CD14-positive monocyte (primary cell): ENCODE measurements at regions not wholly inside any gene's neighbourhood (a gene's known extent, or its start where the extent isn't known, plus 50 kb on each side); places are given as distances from the start of the nearest gene placed in this dataset.

Source experiments
- DNase-seq, 3 donors: peaks; one replicate each; pipeline ENCODE4 v3.0.0-alpha.2; 2011 to 2022
- H2AFZ ChIP-seq: 2 replicates; pipeline ENCODE4 v1.6.0; 2012; ENCODE audit warnings: mild to moderate bottlenecking, low read depth, low read length, inconsistent platforms; ENCODE audit not compliant: insufficient read depth, poor library complexity, severe bottlenecking
- H3K27ac ChIP-seq, 2 donors: 1 replicate in 1 of 2; 2 replicates in 1 of 2; pipeline ENCODE4 v1.5.1; 2012 to 2013; ENCODE audit warnings: low read length in 2 of 2, control low read depth in 1 of 2, inconsistent platforms in 1 of 2, low read depth in 1 of 2, mild to moderate bottlenecking in 1 of 2
- H3K27me3 ChIP-seq, 2 donors: one replicate each; pipeline versions ENCODE4 v1.6.0 to v1.6.1; 2011 to 2013; ENCODE audit warnings: low read length in 2 of 2; ENCODE audit not compliant: control insufficient read depth in 2 of 2, insufficient read depth in 2 of 2
- H3K36me3 ChIP-seq, 2 donors: replicated peaks in 1 of 2; 1 replicate in 1 of 2; 2 replicates in 1 of 2; pipeline versions ENCODE4 v1.5.1 to v1.6.1; 2012 to 2013; ENCODE audit warnings: low read length in 2 of 2, control low read depth in 1 of 2, inconsistent platforms in 1 of 2, mild to moderate bottlenecking in 1 of 2; ENCODE audit not compliant: insufficient read depth in 2 of 2, control insufficient read depth in 1 of 2
- H3K4me1 ChIP-seq, 2 donors: 1 replicate in 1 of 2; 2 replicates in 1 of 2; pipeline versions ENCODE4 v1.5.1 to v1.6.1; 2012 to 2013; ENCODE audit warnings: low read length in 2 of 2, control low read depth in 1 of 2, inconsistent platforms in 1 of 2, mild to moderate bottlenecking in 1 of 2, moderate library complexity in 1 of 2; ENCODE audit not compliant: insufficient read depth in 2 of 2, control insufficient read depth in 1 of 2
- H3K4me2 ChIP-seq: replicated peaks from 2 replicates; pipeline ENCODE3; 2012; ENCODE audit warnings: low read length, moderate library complexity, mild to moderate bottlenecking; ENCODE audit not compliant: poor library complexity, severe bottlenecking; ENCODE audit errors: extremely low read depth
- H3K4me3 ChIP-seq, 3 experiments: fragments of 200-600 bp in 1 of 3; sonication (generic) in 1 of 3; replicated peaks in 1 of 3; 1 replicate in 2 of 3; 2 replicates in 1 of 3; pipeline ENCODE4 v1.5.1; 2011 to 2013; ENCODE audit warnings: low read length in 3 of 3, mild to moderate bottlenecking in 3 of 3, control low read depth in 2 of 3, low read depth in 2 of 3, inconsistent platforms in 1 of 3, moderate library complexity in 1 of 3
- H3K79me2 ChIP-seq: 2 replicates; pipeline ENCODE4 v1.6.0; 2012; ENCODE audit warnings: mild to moderate bottlenecking, control low read depth, inconsistent platforms, low read length, moderate library complexity; ENCODE audit not compliant: insufficient read depth
- H3K9ac ChIP-seq: 2 replicates; pipeline ENCODE4 v1.6.0; 2017; ENCODE audit warnings: low read length, mild to moderate bottlenecking; ENCODE audit not compliant: insufficient read depth, poor library complexity, severe bottlenecking
- H3K9me3 ChIP-seq, 2 donors: replicated peaks in 1 of 2; 1 replicate in 1 of 2; 2 replicates in 1 of 2; pipeline versions ENCODE4 v1.5.1 to v1.6.1; 2012 to 2013; ENCODE audit warnings: low read length in 2 of 2, control low read depth in 1 of 2; ENCODE audit not compliant: control insufficient read depth in 1 of 2, insufficient read depth in 1 of 2
- H4K20me1 ChIP-seq: 2 replicates; pipeline ENCODE4 v1.6.0; 2012; ENCODE audit warnings: mild to moderate bottlenecking, low read length, control low read depth, moderate library complexity; ENCODE audit not compliant: insufficient read depth
- H3K27ac Mint-ChIP-seq, 7 donors: one replicate each; pipeline ENCODE4 v1.8.0; 2020; ENCODE audit warnings: mild to moderate bottlenecking in 7 of 7, mixed read lengths in 7 of 7, moderate library complexity in 6 of 7, inconsistent platforms in 2 of 7
- H3K27me3 Mint-ChIP-seq, 3 donors: one replicate each; pipeline ENCODE4 v1.8.0; 2021 to 2022; ENCODE audit warnings: low read depth in 3 of 3, mild to moderate bottlenecking in 3 of 3, mixed read lengths in 3 of 3, moderate library complexity in 3 of 3, inconsistent platforms in 1 of 3
- H3K36me3 Mint-ChIP-seq, 2 donors: one replicate each; pipeline ENCODE4 v1.8.0; 2020; ENCODE audit warnings: mixed read lengths in 2 of 2, inconsistent platforms in 1 of 2, mild to moderate bottlenecking in 1 of 2
- H3K4me1 Mint-ChIP-seq: one replicate; pipeline ENCODE4 v1.8.0; 2020; ENCODE audit warnings: mild to moderate bottlenecking, mixed read lengths
- H3K4me3 Mint-ChIP-seq, 2 donors: one replicate each; pipeline ENCODE4 v1.8.0; 2020; ENCODE audit warnings: mild to moderate bottlenecking in 2 of 2, mixed read lengths in 2 of 2, moderate library complexity in 1 of 2
- H3K9me3 Mint-ChIP-seq, 7 donors: one replicate each; pipeline ENCODE4 v1.8.0; 2020 to 2022; ENCODE audit warnings: mixed read lengths in 7 of 7, mild to moderate bottlenecking in 6 of 7, moderate library complexity in 6 of 7, inconsistent platforms in 2 of 7
- WGBS: methylation state at CpG from one replicate; pipeline ENCODE4 v1.1.5; 2013; ENCODE audit warnings: missing lambda C conversion rate; ENCODE audit not compliant: insufficient coverage; 5-methylcytosine and 5-hydroxymethylcytosine counted together
- intact Hi-C, 2 donors: fragments of 100-400 bp; cut with micrococcal nuclease; formaldehyde crosslinking; loops; one replicate each; pipeline versions ENCODE4 v1.15.0 to v1.15.1; 2023
- TF ChIP-seq, protein P1 (sequence below): fragments of 200-600 bp; IDR thresholded peaks from one replicate; pipeline ENCODE4 v1.8.0; 2022; ENCODE audit warnings: antibody characterized with exemption, mild to moderate bottlenecking

DNA sequence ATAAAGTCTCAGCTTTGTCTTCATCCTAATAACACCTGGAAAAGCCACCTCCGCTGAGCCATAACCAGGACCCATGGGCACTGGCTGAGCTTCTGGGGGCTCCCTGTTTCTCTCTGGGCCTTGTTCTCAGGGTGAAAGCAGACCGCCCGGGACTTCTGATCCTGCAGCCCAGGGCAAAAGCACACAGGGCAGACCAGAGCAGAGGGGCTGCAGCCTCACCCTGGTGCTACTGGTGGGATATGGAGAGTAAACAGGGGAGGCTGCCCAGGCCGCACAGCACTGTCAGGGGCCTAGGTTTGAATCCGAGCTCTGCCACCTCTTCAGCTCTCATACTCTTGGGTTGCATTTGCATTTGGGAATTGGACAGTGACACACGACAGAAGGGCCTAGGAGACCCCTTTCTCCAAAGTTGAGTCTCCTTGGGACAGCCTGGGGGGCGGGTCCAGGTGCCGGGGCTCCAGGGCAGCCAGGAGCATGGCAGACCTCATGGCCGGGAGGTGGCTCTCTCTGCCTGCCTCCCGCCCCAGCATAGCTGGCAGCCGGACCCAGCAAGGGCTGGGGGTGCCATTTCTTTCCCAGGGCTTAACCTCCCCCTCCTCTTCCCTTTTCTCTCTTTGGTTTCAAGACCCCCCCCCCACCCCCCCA is 164.9 kb downstream of the INHBB start:
- DNase-seq = no peak
- no peaks in the 10 kb centered on the region for H3K9me3 Mint-ChIP-seq
- Histone ChIP-seq H3K27ac (no peak overlapping the region), H2AFZ (no peak overlapping the region), H3K36me3 (no peaks in the 10 kb centered on the region), H3K27me3 (no peaks in the 10 kb centered on the region), H4K20me1 (no peaks in the 10 kb centered on the region), H3K4me2 (no peak overlapping the region), H3K4me3 (no peak overlapping the region), H3K9me3 (no peaks in the 10 kb centered on the region), H3K9ac (no peak overlapping the region), H3K79me2 (no peaks in the 10 kb centered on the region), H3K4me1 (no peaks in the 10 kb centered on the region)
- WGBS = 88% methylated on average over 7 of the region's 11 CpGs
- no peaks in the 10 kb centered on the region for H3K4me1 Mint-ChIP-seq
- TF ChIP-seq, protein P1, sequence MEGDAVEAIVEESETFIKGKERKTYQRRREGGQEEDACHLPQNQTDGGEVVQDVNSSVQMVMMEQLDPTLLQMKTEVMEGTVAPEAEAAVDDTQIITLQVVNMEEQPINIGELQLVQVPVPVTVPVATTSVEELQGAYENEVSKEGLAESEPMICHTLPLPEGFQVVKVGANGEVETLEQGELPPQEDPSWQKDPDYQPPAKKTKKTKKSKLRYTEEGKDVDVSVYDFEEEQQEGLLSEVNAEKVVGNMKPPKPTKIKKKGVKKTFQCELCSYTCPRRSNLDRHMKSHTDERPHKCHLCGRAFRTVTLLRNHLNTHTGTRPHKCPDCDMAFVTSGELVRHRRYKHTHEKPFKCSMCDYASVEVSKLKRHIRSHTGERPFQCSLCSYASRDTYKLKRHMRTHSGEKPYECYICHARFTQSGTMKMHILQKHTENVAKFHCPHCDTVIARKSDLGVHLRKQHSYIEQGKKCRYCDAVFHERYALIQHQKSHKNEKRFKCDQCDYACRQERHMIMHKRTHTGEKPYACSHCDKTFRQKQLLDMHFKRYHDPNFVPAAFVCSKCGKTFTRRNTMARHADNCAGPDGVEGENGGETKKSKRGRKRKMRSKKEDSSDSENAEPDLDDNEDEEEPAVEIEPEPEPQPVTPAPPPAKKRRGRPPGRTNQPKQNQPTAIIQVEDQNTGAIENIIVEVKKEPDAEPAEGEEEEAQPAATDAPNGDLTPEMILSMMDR = no peak
- H3K27ac Mint-ChIP-seq = no peak overlapping the region
- no peaks in the 10 kb centered on the region for H3K36me3 Mint-ChIP-seq
- H3K4me3 Mint-ChIP-seq = no peak overlapping the region
- H3K27me3 Mint-ChIP-seq = peaks cover 4 to 6% (median 6%) of the 10 kb centered on the region in 3 donors
- intact Hi-C loops = no loop called here

DNA sequence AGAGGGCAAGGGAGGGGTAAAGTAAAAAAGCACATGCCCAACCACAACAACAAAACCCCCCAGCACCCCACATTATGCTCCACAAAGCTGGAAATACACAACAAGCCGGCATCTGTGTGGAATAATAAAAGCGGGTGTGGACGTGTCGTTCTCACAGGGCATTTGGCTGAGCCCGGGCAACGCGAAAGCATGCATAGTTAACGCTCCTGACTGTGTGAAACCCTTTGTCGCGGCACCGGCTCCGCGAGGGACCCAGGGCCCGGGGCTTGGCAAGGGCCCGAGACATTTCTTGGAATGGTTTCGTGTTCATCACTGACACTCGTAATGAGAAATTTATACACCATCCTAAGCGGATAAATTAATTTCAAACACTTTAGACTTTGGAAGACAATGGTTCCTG is 165.6 kb downstream of the INHBB start:
- no peak overlapping the region for H3K9ac ChIP-seq
- no peaks in the 10 kb centered on the region for H3K36me3 Mint-ChIP-seq
- H4K20me1 ChIP-seq = no peaks in the 10 kb centered on the region
- H3K27ac ChIP-seq = no peak overlapping the region
- TF ChIP-seq, protein P1 = no peak
- no peak overlapping the region for H3K4me3 Mint-ChIP-seq
- WGBS = 77% methylated on average over 15 of the region's 18 CpGs
- no peak for DNase-seq
- intact Hi-C loops = no loop called here
- no peaks in the 10 kb centered on the region for H3K9me3 Mint-ChIP-seq
- H3K4me1 ChIP-seq = no peaks in the 10 kb centered on the region
- H3K36me3 ChIP-seq = no peaks in the 10 kb centered on the region
- no peaks in the 10 kb centered on the region for H3K79me2 ChIP-seq
- no peaks in the 10 kb centered on the region for H3K4me1 Mint-ChIP-seq
- no peak overlapping the region for H3K4me2 ChIP-seq
- H3K9me3 ChIP-seq = no peaks in the 10 kb centered on the region
- H3K27me3 ChIP-seq = no peaks in the 10 kb centered on the region
- H3K27ac Mint-ChIP-seq = no peak overlapping the region
- H3K27me3 Mint-ChIP-seq = peaks cover 4 to 6% (median 6%) of the 10 kb centered on the region in 3 donors
- H3K4me3 ChIP-seq = no peak overlapping the region
- H2AFZ ChIP-seq = no peak overlapping the region
